Neural progenitor cell (in vitro differentiated cells): ENCODE measurements at regions not wholly inside any gene's neighbourhood (a gene's known extent, or its start where the extent isn't known, plus 50 kb on each side); places are given as distances from the start of the nearest gene placed in this dataset.
A peak's percentile ranks its signal among the peaks of the same experiment; 100 is the strongest.

Experiments used
- DNase-seq: peaks from one replicate; pipeline ENCODE4 v3.0.0-alpha.2; 2016; ENCODE audit warnings: low spot score
- H2AFZ ChIP-seq: fragments of 200-600 bp; sonication (generic); replicated peaks from 2 replicates; pipeline ENCODE4 v1.6.1; 2016; ENCODE audit warnings: antibody characterized with exemption
- H3F3A ChIP-seq: fragments of 200-600 bp; sonication (generic); 2 replicates; pipeline ENCODE4 v1.6.1; 2016; ENCODE audit warnings: antibody characterized with exemption, low read depth
- H3K27ac ChIP-seq: fragments of 200-600 bp; sonication (generic); 2 replicates; pipeline ENCODE4 v1.5.1; 2016; ENCODE audit warnings: mild to moderate bottlenecking
- H3K27me3 ChIP-seq: fragments of 200-600 bp; sonication (generic); 2 replicates; pipeline ENCODE4 v1.6.1; 2016; ENCODE audit warnings: mild to moderate bottlenecking, moderate library complexity
- H3K36me3 ChIP-seq: fragments of 200-600 bp; sonication (generic); 2 replicates; pipeline ENCODE4 v1.5.1; 2016
- H3K4me1 ChIP-seq: fragments of 200-600 bp; sonication (generic); 2 replicates; pipeline ENCODE4 v1.6.1; 2016; ENCODE audit warnings: mixed run types
- H3K4me2 ChIP-seq: fragments of 200-600 bp; sonication (generic); 2 replicates; pipeline ENCODE4 v1.6.1; 2016
- H3K4me3 ChIP-seq: fragments of 200-600 bp; sonication (generic); 2 replicates; pipeline ENCODE4 v1.5.1; 2016
- H3K79me2 ChIP-seq: fragments of 200-600 bp; sonication (generic); 2 replicates; pipeline ENCODE4 v1.6.1; 2016; ENCODE audit warnings: low read depth
- H3K9ac ChIP-seq: fragments of 200-600 bp; sonication (generic); 2 replicates; pipeline ENCODE4 v1.6.1; 2016
- H3K9me3 ChIP-seq: fragments of 200-600 bp; sonication (generic); 2 replicates; pipeline ENCODE4 v1.5.1; 2016; ENCODE audit warnings: low read depth
- H4K20me1 ChIP-seq: fragments of 200-600 bp; sonication (generic); 2 replicates; pipeline ENCODE4 v1.6.1; 2016; ENCODE audit warnings: low read depth
- H3K27ac Mint-ChIP-seq: 3 replicates; pipeline ENCODE4 v1.8.0; 2021; ENCODE audit warnings: mixed read lengths
- H3K27me3 Mint-ChIP-seq: 2 replicates; pipeline ENCODE4 v1.8.0; 2022; ENCODE audit warnings: low read depth, mild to moderate bottlenecking, inconsistent platforms, moderate library complexity, mixed read lengths; ENCODE audit not compliant: insufficient read depth
- H3K36me3 Mint-ChIP-seq: 3 replicates; pipeline ENCODE4 v1.8.0; 2021; ENCODE audit warnings: mixed read lengths
- H3K4me1 Mint-ChIP-seq: 3 replicates; pipeline ENCODE4 v1.8.0; 2021; ENCODE audit warnings: mixed read lengths
- H3K4me3 Mint-ChIP-seq: 3 replicates; pipeline ENCODE4 v1.8.0; 2021; ENCODE audit warnings: mild to moderate bottlenecking, moderate library complexity, mixed read lengths
- H3K9me3 Mint-ChIP-seq: 3 replicates; pipeline ENCODE4 v1.8.0; 2020; ENCODE audit warnings: mixed read lengths
- EZH2 ChIP-seq: fragments of 200-600 bp; sonication (generic); IDR thresholded peaks from 2 replicates; pipeline ENCODE4 v1.6.1; 2017; ENCODE audit warnings: antibody characterized with exemption, mild to moderate bottlenecking, moderate library complexity
- EZH2phosphoT487 ChIP-seq: fragments of 200-600 bp; sonication (generic); IDR thresholded peaks from 2 replicates; pipeline ENCODE4 v1.6.1; 2017; ENCODE audit warnings: antibody characterized with exemption
- TF ChIP-seq, protein P1 (sequence below): fragments of 200-600 bp; sonication (generic); IDR thresholded peaks from 2 replicates; pipeline ENCODE4 v1.5.1; 2017; ENCODE audit warnings: antibody characterized with exemption, mild to moderate bottlenecking

DNA sequence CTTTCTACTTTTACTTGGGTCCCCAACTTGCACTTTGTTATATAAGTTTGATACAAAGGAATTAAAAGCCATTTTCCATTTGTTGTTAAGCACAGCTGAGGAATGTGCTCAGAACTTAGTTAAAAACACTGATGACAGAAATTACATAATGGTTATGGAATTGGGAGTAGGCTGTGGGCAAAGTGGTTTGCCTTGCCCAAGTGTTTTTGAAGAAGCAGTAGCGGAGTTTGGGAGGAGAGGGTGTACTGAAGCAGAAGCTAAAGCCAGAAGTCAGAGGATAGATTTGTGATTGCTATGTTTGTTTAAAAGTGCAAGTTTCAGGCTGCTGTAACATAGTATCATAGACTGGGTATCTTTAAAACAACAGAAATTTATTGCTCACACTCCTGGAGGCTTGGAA, 391.8 kb downstream of the DUSP10 start:
- H3K9ac ChIP-seq: no peak overlapping the region
- TF ChIP-seq EZH2phosphoT487 (no peak), EZH2 (no peak)
- TF ChIP-seq, protein P1, sequence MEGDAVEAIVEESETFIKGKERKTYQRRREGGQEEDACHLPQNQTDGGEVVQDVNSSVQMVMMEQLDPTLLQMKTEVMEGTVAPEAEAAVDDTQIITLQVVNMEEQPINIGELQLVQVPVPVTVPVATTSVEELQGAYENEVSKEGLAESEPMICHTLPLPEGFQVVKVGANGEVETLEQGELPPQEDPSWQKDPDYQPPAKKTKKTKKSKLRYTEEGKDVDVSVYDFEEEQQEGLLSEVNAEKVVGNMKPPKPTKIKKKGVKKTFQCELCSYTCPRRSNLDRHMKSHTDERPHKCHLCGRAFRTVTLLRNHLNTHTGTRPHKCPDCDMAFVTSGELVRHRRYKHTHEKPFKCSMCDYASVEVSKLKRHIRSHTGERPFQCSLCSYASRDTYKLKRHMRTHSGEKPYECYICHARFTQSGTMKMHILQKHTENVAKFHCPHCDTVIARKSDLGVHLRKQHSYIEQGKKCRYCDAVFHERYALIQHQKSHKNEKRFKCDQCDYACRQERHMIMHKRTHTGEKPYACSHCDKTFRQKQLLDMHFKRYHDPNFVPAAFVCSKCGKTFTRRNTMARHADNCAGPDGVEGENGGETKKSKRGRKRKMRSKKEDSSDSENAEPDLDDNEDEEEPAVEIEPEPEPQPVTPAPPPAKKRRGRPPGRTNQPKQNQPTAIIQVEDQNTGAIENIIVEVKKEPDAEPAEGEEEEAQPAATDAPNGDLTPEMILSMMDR: no peak
- H3F3A ChIP-seq: no peaks in the 10 kb centered on the region
- no peaks in the 10 kb centered on the region for H3K9me3 ChIP-seq
- no peak for DNase-seq
- Mint-ChIP-seq H3K36me3 (no peaks in the 10 kb centered on the region), H3K4me1 (no peaks in the 10 kb centered on the region), H3K27ac (no peak overlapping the region), H3K4me3 (no peak overlapping the region), H3K27me3 (no peaks in the 10 kb centered on the region), H3K9me3 (no peaks in the 10 kb centered on the region)
- no peaks in the 10 kb centered on the region for H3K4me1 ChIP-seq
- H3K4me3 ChIP-seq: no peak overlapping the region
- H3K4me2 ChIP-seq: no peak overlapping the region
- no peaks in the 10 kb centered on the region for H3K36me3 ChIP-seq
- H3K27ac ChIP-seq: no peak overlapping the region
- H2AFZ ChIP-seq: no peak overlapping the region
- H3K27me3 ChIP-seq: no peaks in the 10 kb centered on the region
- no peaks in the 10 kb centered on the region for H3K79me2 ChIP-seq
- no peaks in the 10 kb centered on the region for H4K20me1 ChIP-seq

DNA sequence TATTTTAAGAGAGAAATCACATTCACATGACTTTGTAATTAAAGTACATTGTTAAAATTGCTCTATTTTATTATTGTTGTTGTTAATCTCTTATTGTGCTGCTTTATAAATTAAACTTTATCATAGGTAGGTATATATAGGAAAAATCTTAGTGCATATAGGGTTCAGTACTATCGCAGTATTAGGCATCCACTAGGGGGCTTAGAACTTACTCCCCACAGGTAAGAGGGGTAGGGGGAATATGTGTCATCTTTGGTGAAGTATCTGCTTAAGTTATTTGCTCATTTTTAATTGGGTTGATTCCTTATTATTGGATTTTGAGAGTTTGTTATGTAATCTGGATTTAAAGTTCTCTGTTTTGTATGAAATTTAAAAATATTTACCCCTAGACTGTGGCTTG, 385.2 kb downstream of the DUSP10 start:
- no peaks in the 10 kb centered on the region for H3K27me3 ChIP-seq
- H3K9ac ChIP-seq: no peak overlapping the region
- no peak overlapping the region for H3K4me2 ChIP-seq
- no peaks in the 10 kb centered on the region for H3K36me3 ChIP-seq
- H4K20me1 ChIP-seq: no peaks in the 10 kb centered on the region
- no peaks in the 10 kb centered on the region for H3K79me2 ChIP-seq
- H3K27ac ChIP-seq: no peak overlapping the region
- no peak for DNase-seq
- Mint-ChIP-seq H3K4me3 (no peak overlapping the region), H3K4me1 (peaks cover 5% of the 10 kb centered on the region), H3K27ac (no peak overlapping the region), H3K27me3 (no peaks in the 10 kb centered on the region), H3K9me3 (peaks cover 2% of the 10 kb centered on the region), H3K36me3 (no peaks in the 10 kb centered on the region)
- peaks cover 7% of the 10 kb centered on the region for H3K4me1 ChIP-seq
- no peaks in the 10 kb centered on the region for H3F3A ChIP-seq
- no peak overlapping the region for H3K4me3 ChIP-seq
- TF ChIP-seq, protein P1: peak; percentile 34
- TF ChIP-seq EZH2phosphoT487: no peak
- H3K9me3 ChIP-seq: no peaks in the 10 kb centered on the region
- H2AFZ ChIP-seq: no peak overlapping the region

DNA sequence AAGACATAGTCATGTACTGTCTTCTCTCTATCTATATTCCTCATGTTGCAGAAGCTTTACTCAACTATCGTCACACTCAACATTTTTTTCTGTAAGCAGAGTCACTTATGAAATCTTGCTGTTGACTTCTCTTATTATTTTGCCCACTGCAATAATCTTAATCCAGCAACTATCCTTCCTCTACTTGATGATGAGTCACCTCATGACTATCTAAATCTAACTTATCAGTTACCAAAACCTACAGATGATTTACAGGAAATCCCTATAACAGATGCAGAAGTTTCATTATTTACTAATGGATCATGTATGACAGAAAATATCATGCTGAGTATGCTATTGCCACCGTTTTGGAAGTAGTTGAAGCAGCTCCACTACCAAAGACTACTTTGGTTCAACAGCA, 378.9 kb downstream of the DUSP10 start:
- H3F3A ChIP-seq: no peaks in the 10 kb centered on the region
- Mint-ChIP-seq H3K4me3 (no peak overlapping the region), H3K27ac (no peak overlapping the region), H3K9me3 (peaks cover 5% of the 10 kb centered on the region), H3K27me3 (no peaks in the 10 kb centered on the region), H3K36me3 (no peaks in the 10 kb centered on the region), H3K4me1 (peaks cover 20% of the 10 kb centered on the region)
- DNase-seq: no peak
- no peak overlapping the region for H2AFZ ChIP-seq
- no peak overlapping the region for H3K4me3 ChIP-seq
- no peaks in the 10 kb centered on the region for H3K9me3 ChIP-seq
- no peaks in the 10 kb centered on the region for H3K79me2 ChIP-seq
- no peaks in the 10 kb centered on the region for H4K20me1 ChIP-seq
- H3K36me3 ChIP-seq: no peaks in the 10 kb centered on the region
- no peaks in the 10 kb centered on the region for H3K27me3 ChIP-seq
- peaks cover 22% of the 10 kb centered on the region for H3K4me1 ChIP-seq
- TF ChIP-seq, protein P1: no peak
- no peak overlapping the region for H3K4me2 ChIP-seq
- no peak overlapping the region for H3K9ac ChIP-seq
- no peak overlapping the region for H3K27ac ChIP-seq
